ENCODE measurements at regions not wholly inside any gene's neighbourhood (a gene's known extent, or its start where the extent isn't known, plus 50 kb on each side); places are given as distances from the start of the nearest gene placed in this dataset.
"Not testable (repeated sequence)": the region's sequence is repeated elsewhere in the genome, so short reads cannot be mapped to it uniquely, and the experiment has no call there.

- DNase-seq (ENCODE audit: low spot score) = no peak
Observed at GRCh38 chr10:36555036-36555435, 570.4 kb upstream of the ANKRD30A start.

- no peak for DNase-seq (ENCODE audit: low spot score)
Observed at GRCh38 chr10:36547965-36548364, 577.4 kb upstream of the ANKRD30A start.

- DNase-seq (ENCODE audit: low spot score) = no peak
Observed at GRCh38 chr10:36542493-36542892, 582.9 kb upstream of the ANKRD30A start.

- DNase-seq (ENCODE audit: low spot score) = no peak
Observed at GRCh38 chr10:36540611-36541010, 584.8 kb upstream of the ANKRD30A start.

- DNase-seq (ENCODE audit: low spot score) = no peak
Observed at GRCh38 chr10:36538953-36539586, 586.3 kb upstream of the ANKRD30A start.

- no peak for DNase-seq (ENCODE audit: low spot score)
Observed at GRCh38 chr10:36534471-36535002, 590.9 kb upstream of the ANKRD30A start.

- no peak for DNase-seq (ENCODE audit: low spot score)
Observed at GRCh38 chr10:36533861-36534260, 591.5 kb upstream of the ANKRD30A start.

- DNase-seq (ENCODE audit: low spot score) = no peak
Observed at GRCh38 chr10:36533316-36533715, 592.1 kb upstream of the ANKRD30A start.

GRCh38 chr10:36531621-36532020 is 593.8 kb upstream of the ANKRD30A start:
- no peak for DNase-seq (ENCODE audit: low spot score)

GRCh38 chr10:36526033-36526432 is 599.4 kb upstream of the ANKRD30A start:
- DNase-seq (ENCODE audit: low spot score) = no peak

GRCh38 chr10:36524126-36524525 is 601.3 kb upstream of the ANKRD30A start:
- not testable (repeated sequence) for DNase-seq (ENCODE audit: low spot score)

GRCh38 chr10:36519909-36520308 is 605.5 kb upstream of the ANKRD30A start:
- no peak for DNase-seq (ENCODE audit: low spot score)

GRCh38 chr10:36516281-36516680 is 609.1 kb upstream of the ANKRD30A start:
- DNase-seq (ENCODE audit: low spot score) = no peak

GRCh38 chr10:36515319-36515718 is 610.1 kb upstream of the ANKRD30A start:
- no peak for DNase-seq (ENCODE audit: low spot score)

GRCh38 chr10:36507715-36508114 is 617.7 kb upstream of the ANKRD30A start:
- DNase-seq (ENCODE audit: low spot score) = no peak

- no peak for DNase-seq (ENCODE audit: low spot score)
Observed at GRCh38 chr10:36506697-36507496, 618.5 kb upstream of the ANKRD30A start.

- DNase-seq (ENCODE audit: low spot score) = no peak
Observed at GRCh38 chr10:36506261-36506660, 619.1 kb upstream of the ANKRD30A start.

GRCh38 chr10:36504758-36505157 is 620.6 kb upstream of the ANKRD30A start:
- DNase-seq (ENCODE audit: low spot score) = no peak

- DNase-seq (ENCODE audit: low spot score) = no peak
Observed at GRCh38 chr10:36500266-36500665, 625.1 kb upstream of the ANKRD30A start.

- DNase-seq (ENCODE audit: low spot score) = no peak
Observed at GRCh38 chr10:36499693-36500092, 625.7 kb upstream of the ANKRD30A start.

GRCh38 chr10:36496758-36497157 is 628.6 kb upstream of the ANKRD30A start:
- no peak for DNase-seq (ENCODE audit: low spot score)

- no peak for DNase-seq (ENCODE audit: low spot score)
Observed at GRCh38 chr10:36494371-36494770, 631.0 kb upstream of the ANKRD30A start.

- DNase-seq (ENCODE audit: low spot score) = no peak
Observed at GRCh38 chr10:36493516-36493880, 631.9 kb upstream of the ANKRD30A start.
